ENCODE measurements at regions not wholly inside any gene's neighbourhood (a gene's known extent, or its start where the extent isn't known, plus 50 kb on each side); places are given as distances from the start of the nearest gene placed in this dataset.

GRCh38 chr18:30072609-30073385 lies 969.7 kb downstream of the DSC3 start (continued):
- no peak for TF ChIP-seq CTCF (IDR thresholded peaks at IDR 0.05 in 2 of 3, conservative IDR thresholded peaks at IDR 0.05 in 1 of 3; ENCODE audit: control insufficient read depth in 2 of 3, extremely low read depth in 1 of 3, insufficient read depth in 1 of 3, low read depth in 3 of 3, low read length in 3 of 3)

GRCh38 chr18:30066288-30066687 lies 976.3 kb downstream of the DSC3 start:
- no peak overlapping the region for H3K27ac ChIP-seq (ENCODE audit: control insufficient read depth, insufficient read depth)
- H3K9ac ChIP-seq (ENCODE audit: control insufficient read depth, insufficient read depth, low read length), result no peak overlapping the region
- POLR2A ChIA-PET, result no interaction called here
- intact Hi-C loops (cut with micrococcal nuclease; ENCODE audit: unreplicated experiment) (no loop called here), in situ Hi-C loops (cut with MboI) (no loop called here)
- no peaks in the 10 kb centered on the region for H3K9me3 ChIP-seq (replicated peaks; ENCODE audit: control insufficient read depth, insufficient read depth, low read length)
- no peaks in the 10 kb centered on the region for H3K4me1 ChIP-seq (ENCODE audit: control insufficient read depth, insufficient read depth, low read length)
- H3K36me3 ChIP-seq (ENCODE audit: control insufficient read depth in 2 of 2, insufficient read depth in 2 of 2, low read length in 1 of 2), result no peaks in the 10 kb centered on the region
- H2AFZ ChIP-seq (ENCODE audit: control insufficient read depth, low read depth, low read length), result no peak overlapping the region
- FAIRE-seq (no peak), ATAC-seq (no peak), DNase-seq (ENCODE audit: low read depth, low spot score) (no peak)
- SMC1A ChIA-PET (ENCODE audit: uncharacterized antibody, unreplicated experiment), result no interaction called here
- CTCF ChIA-PET, result no interaction called here
- RAD21 ChIA-PET (ENCODE audit: unreplicated experiment), result no interaction called here
- no peaks in the 10 kb centered on the region for H3K79me2 ChIP-seq (ENCODE audit: control insufficient read depth, insufficient read depth, low read length)
- H3K27me3 ChIP-seq (replicated peaks in 1 of 2; ENCODE audit: control insufficient read depth in 2 of 2, insufficient read depth in 2 of 2, low read length in 1 of 2), result no peaks in the 10 kb centered on the region
- BruUV-seq (replicated peaks), result no TSS peak
- no peak overlapping the region for H3K4me2 ChIP-seq (ENCODE audit: control insufficient read depth, insufficient read depth)
- WGBS (ENCODE audit: insufficient coverage, insufficient replicate concordance, low lambda C conversion rate, missing lambda C conversion rate), result 19% methylated on average over 3 of the region's 3 CpGs
- H4K20me1 ChIP-seq (ENCODE audit: control insufficient read depth, insufficient read depth), result no peaks in the 10 kb centered on the region
- no peak overlapping the region for H3K4me3 ChIP-seq
- TF ChIP-seq SREBF2 (IDR thresholded peaks at IDR 0.05; ENCODE audit: low read length), result no peak
- TF ChIP-seq, protein P1, sequence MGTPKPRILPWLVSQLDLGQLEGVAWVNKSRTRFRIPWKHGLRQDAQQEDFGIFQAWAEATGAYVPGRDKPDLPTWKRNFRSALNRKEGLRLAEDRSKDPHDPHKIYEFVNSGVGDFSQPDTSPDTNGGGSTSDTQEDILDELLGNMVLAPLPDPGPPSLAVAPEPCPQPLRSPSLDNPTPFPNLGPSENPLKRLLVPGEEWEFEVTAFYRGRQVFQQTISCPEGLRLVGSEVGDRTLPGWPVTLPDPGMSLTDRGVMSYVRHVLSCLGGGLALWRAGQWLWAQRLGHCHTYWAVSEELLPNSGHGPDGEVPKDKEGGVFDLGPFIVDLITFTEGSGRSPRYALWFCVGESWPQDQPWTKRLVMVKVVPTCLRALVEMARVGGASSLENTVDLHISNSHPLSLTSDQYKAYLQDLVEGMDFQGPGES (IDR thresholded peaks at IDR 0.05), result no peak
- no peak for TF ChIP-seq SMC3 (IDR thresholded peaks at IDR 0.05; ENCODE audit: borderline replicate concordance, low read length)
- TF ChIP-seq IRF5 (IDR thresholded peaks at IDR 0.05; ENCODE audit: borderline replicate concordance), result no peak
- no peak for TF ChIP-seq ELK1 (IDR thresholded peaks at IDR 0.05; ENCODE audit: low read depth, low read length)
- TF ChIP-seq CBX5 (IDR thresholded peaks at IDR 0.05; ENCODE audit: low read depth), result no peak
- TF ChIP-seq PBX3 (IDR thresholded peaks at IDR 0.05; ENCODE audit: insufficient replicate concordance, low read depth, low read length), result no peak
- TF ChIP-seq, protein P2, sequence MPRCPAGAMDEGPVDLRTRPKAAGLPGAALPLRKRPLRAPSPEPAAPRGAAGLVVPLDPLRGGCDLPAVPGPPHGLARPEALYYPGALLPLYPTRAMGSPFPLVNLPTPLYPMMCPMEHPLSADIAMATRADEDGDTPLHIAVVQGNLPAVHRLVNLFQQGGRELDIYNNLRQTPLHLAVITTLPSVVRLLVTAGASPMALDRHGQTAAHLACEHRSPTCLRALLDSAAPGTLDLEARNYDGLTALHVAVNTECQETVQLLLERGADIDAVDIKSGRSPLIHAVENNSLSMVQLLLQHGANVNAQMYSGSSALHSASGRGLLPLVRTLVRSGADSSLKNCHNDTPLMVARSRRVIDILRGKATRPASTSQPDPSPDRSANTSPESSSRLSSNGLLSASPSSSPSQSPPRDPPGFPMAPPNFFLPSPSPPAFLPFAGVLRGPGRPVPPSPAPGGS (IDR thresholded peaks at IDR 0.05; ENCODE audit: borderline replicate concordance, insufficient read depth, low read depth, low read length, poor library complexity, severe bottlenecking), result no peak
- TF ChIP-seq CHD2 (IDR thresholded peaks at IDR 0.05; ENCODE audit: borderline replicate concordance, low read depth, low read length), result no peak
- TF ChIP-seq SPI1 (IDR thresholded peaks at IDR 0.05; ENCODE audit: borderline replicate concordance, insufficient read depth, low read depth, low read length), result no peak
- TF ChIP-seq SMARCA5 (IDR thresholded peaks at IDR 0.05), result no peak
- TF ChIP-seq PAX5 (IDR thresholded peaks at IDR 0.05; ENCODE audit: borderline replicate concordance, low read depth, low read length), result no peak
- no peak for TF ChIP-seq IKZF1 (conservative IDR thresholded peaks at IDR 0.05)
